ENCODE measurements at regions not wholly inside any gene's neighbourhood (a gene's known extent, or its start where the extent isn't known, plus 50 kb on each side); places are given as distances from the start of the nearest gene placed in this dataset.

GRCh38 chr10:10687751-10688150 is 329.9 kb upstream of the CELF2 start:
- TF ChIP-seq CTCF (IDR thresholded peaks at IDR 0.05; ENCODE audit: poor library complexity), result no peak
- no peak for TF ChIP-seq EZH2 (IDR thresholded peaks at IDR 0.05; ENCODE audit: borderline replicate concordance)
